ENCODE measurements at regions not wholly inside any gene's neighbourhood (a gene's known extent, or its start where the extent isn't known, plus 50 kb on each side); places are given as distances from the start of the nearest gene placed in this dataset.

- TF ChIP-seq POLR2A (IDR thresholded peaks at IDR 0.05), result no peak
- no peak for TF ChIP-seq CTCF (IDR thresholded peaks at IDR 0.05)
Measured at GRCh38 chr15:46555547-46555946, 920.7 kb downstream of the SQOR start.
